ENCODE measurements at regions not wholly inside any gene's neighbourhood (a gene's known extent, or its start where the extent isn't known, plus 50 kb on each side); places are given as distances from the start of the nearest gene placed in this dataset.

DNA sequence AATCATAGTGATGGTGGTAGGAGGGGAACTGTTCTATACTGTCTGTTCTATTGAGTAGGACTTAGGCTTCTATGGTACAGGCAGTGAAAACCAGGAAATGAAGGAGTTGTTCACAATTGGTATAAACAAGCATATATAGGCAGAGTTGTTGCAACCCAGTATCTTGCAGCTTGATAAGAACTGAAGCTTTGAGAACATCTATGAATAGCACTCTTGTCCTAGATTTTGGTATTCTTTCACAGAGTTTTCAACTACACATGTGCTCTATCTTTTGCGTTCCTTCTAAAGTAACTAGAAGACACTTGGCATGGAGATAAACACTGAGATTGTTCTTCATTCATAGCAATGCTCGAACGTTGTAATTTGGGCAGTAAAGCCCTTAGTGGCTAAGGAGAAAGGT lies 91.8 kb downstream of the KCNJ2 start:
- TF ChIP-seq, protein P1, sequence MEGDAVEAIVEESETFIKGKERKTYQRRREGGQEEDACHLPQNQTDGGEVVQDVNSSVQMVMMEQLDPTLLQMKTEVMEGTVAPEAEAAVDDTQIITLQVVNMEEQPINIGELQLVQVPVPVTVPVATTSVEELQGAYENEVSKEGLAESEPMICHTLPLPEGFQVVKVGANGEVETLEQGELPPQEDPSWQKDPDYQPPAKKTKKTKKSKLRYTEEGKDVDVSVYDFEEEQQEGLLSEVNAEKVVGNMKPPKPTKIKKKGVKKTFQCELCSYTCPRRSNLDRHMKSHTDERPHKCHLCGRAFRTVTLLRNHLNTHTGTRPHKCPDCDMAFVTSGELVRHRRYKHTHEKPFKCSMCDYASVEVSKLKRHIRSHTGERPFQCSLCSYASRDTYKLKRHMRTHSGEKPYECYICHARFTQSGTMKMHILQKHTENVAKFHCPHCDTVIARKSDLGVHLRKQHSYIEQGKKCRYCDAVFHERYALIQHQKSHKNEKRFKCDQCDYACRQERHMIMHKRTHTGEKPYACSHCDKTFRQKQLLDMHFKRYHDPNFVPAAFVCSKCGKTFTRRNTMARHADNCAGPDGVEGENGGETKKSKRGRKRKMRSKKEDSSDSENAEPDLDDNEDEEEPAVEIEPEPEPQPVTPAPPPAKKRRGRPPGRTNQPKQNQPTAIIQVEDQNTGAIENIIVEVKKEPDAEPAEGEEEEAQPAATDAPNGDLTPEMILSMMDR (conservative IDR thresholded peaks at IDR 0.05), result no peak
- no peak for TF ChIP-seq ZFX (IDR thresholded peaks at IDR 0.05)
